IMR-90 (cell line): ENCODE measurements at regions not wholly inside any gene's neighbourhood (a gene's known extent, or its start where the extent isn't known, plus 50 kb on each side); places are given as distances from the start of the nearest gene placed in this dataset.

Experiments
- ATAC-seq: fragments of 200-7000 bp; cut with Tn5 transposase; 2 replicates; pipeline ENCODE4 v1.9.1; 2020; ENCODE audit warnings: low read depth, mild to moderate bottlenecking, moderate library complexity
- BruUV-seq: library from RNA; stranded (reverse); fragments of 400-500 nt; replicated peaks from 2 replicates; lab custom pipeline; 2021; lab: Mats Ljungman, UMichigan
- CTCF ChIA-PET: fragments of 300-600 bp; formaldehyde crosslinking; extraction: SDS; loops from one replicate; lab custom pipeline; 2021; ENCODE audit warnings: antibody characterized with exemption; lab: Yijun Ruan, JAX
- POLR2A ChIA-PET: fragments of 300-600 bp; sonication (Branson Sonifier 250); formaldehyde crosslinking; loops from one replicate; lab custom pipeline; 2022; ENCODE audit warnings: antibody characterized with exemption; ENCODE audit not compliant: unreplicated experiment; lab: Charles Lee
- DNase-seq: peaks from one replicate; pipeline ENCODE4 v3.0.0; 2013
- H2AFZ ChIP-seq: replicated peaks from 2 replicates; pipeline ENCODE3; 2013; ENCODE audit warnings: low read length, mild to moderate bottlenecking; ENCODE audit not compliant: poor library complexity
- H2AK5ac ChIP-seq: 2 replicates; pipeline ENCODE4 v1.6.1; 2013; ENCODE audit warnings: low read depth, low read length, inconsistent platforms
- H2AK9ac ChIP-seq: replicated peaks from 2 replicates; pipeline ENCODE3; 2013; ENCODE audit warnings: mild to moderate bottlenecking, low read depth, low read length, moderate library complexity; ENCODE audit not compliant: poor library complexity
- H2BK120ac ChIP-seq: 2 replicates; pipeline ENCODE4 v1.6.1; 2013; ENCODE audit warnings: low read depth, low read length, inconsistent platforms
- H2BK15ac ChIP-seq: 3 replicates; pipeline ENCODE4 v1.6.1; 2013; ENCODE audit warnings: low read depth, low read length, inconsistent platforms
- H2BK20ac ChIP-seq: 2 replicates; pipeline ENCODE4 v1.6.1; 2013; ENCODE audit warnings: low read depth, mild to moderate bottlenecking, inconsistent platforms, low read length, moderate library complexity
- H2BK5ac ChIP-seq: 2 replicates; pipeline ENCODE4 v1.6.1; 2013; ENCODE audit warnings: mild to moderate bottlenecking, low read depth, low read length, inconsistent platforms; ENCODE audit not compliant: poor library complexity, severe bottlenecking
- H3K14ac ChIP-seq: replicated peaks from 2 replicates; pipeline ENCODE4 v1.6.1; 2013; ENCODE audit warnings: low read depth, low read length, inconsistent platforms
- H3K18ac ChIP-seq: 2 replicates; pipeline ENCODE4 v1.6.1; 2013; ENCODE audit warnings: low read depth, low read length, control low read depth
- H3K23ac ChIP-seq: 2 replicates; pipeline ENCODE4 v1.6.1; 2013; ENCODE audit warnings: low read depth, low read length, inconsistent platforms
- H3K27ac ChIP-seq: 2 replicates; pipeline ENCODE4 v1.5.1; 2013; ENCODE audit warnings: mild to moderate bottlenecking, control low read depth, low read length; ENCODE audit not compliant: insufficient read depth
- H3K27me3 ChIP-seq: 2 replicates; pipeline ENCODE4 v1.6.1; 2013; ENCODE audit warnings: low read length; ENCODE audit not compliant: control insufficient read depth, insufficient read depth
- H3K36me3 ChIP-seq: 2 replicates; pipeline ENCODE4 v1.6.1; 2013; ENCODE audit warnings: low read length, mixed read lengths; ENCODE audit not compliant: control insufficient read depth, insufficient read depth
- H3K4ac ChIP-seq: 2 replicates; pipeline ENCODE4 v1.6.1; 2013; ENCODE audit warnings: low read depth, low read length, inconsistent platforms
- H3K4me1 ChIP-seq: 2 replicates; pipeline ENCODE4 v1.6.1; 2013; ENCODE audit warnings: low read length, mixed read lengths; ENCODE audit not compliant: control insufficient read depth, insufficient read depth
- H3K4me2 ChIP-seq: 2 replicates; pipeline ENCODE4 v1.6.1; 2013; ENCODE audit warnings: low read depth, mild to moderate bottlenecking, control low read depth, low read length, moderate library complexity
- H3K4me3 ChIP-seq: 2 replicates; pipeline ENCODE4 v1.5.1; 2013; ENCODE audit warnings: low read depth, mild to moderate bottlenecking, control low read depth, low read length, moderate library complexity; ENCODE audit not compliant: insufficient read depth
- H3K56ac ChIP-seq: 2 replicates; pipeline ENCODE4 v1.6.1; 2013; ENCODE audit warnings: low read length, inconsistent platforms; ENCODE audit not compliant: insufficient read depth; ENCODE audit errors: extremely low read depth
- H3K79me1 ChIP-seq, 2 experiments: 2 replicates each; pipeline ENCODE4 v1.6.1; 2013; ENCODE audit warnings: low read length in 2 of 2, inconsistent platforms in 1 of 2, low read depth in 1 of 2
- H3K9ac ChIP-seq: 2 replicates; pipeline ENCODE4 v1.6.1; 2013; ENCODE audit warnings: low read depth, low read length, control low read depth
- H3K9me1 ChIP-seq: 2 replicates; pipeline ENCODE4 v1.6.1; 2013; ENCODE audit warnings: low read length, inconsistent platforms; ENCODE audit not compliant: insufficient read depth
- H3K9me3 ChIP-seq: 2 replicates; pipeline ENCODE4 v1.6.1; 2013; ENCODE audit warnings: low read length; ENCODE audit not compliant: control insufficient read depth, insufficient read depth
- H4K20me1 ChIP-seq: 2 replicates; pipeline ENCODE4 v1.6.1; 2013; ENCODE audit warnings: low read length, inconsistent platforms; ENCODE audit not compliant: insufficient read depth
- H4K5ac ChIP-seq: 2 replicates; pipeline ENCODE4 v1.6.1; 2013; ENCODE audit warnings: mild to moderate bottlenecking, low read depth, low read length, control low read depth
- H4K8ac ChIP-seq, 2 experiments: 2 replicates each; pipeline ENCODE4 v1.6.1; 2013; ENCODE audit warnings: low read depth in 2 of 2, low read length in 2 of 2, control low read depth in 1 of 2, inconsistent platforms in 1 of 2
- H4K91ac ChIP-seq: 2 replicates; pipeline ENCODE4 v1.6.1; 2013; ENCODE audit warnings: low read depth, low read length, inconsistent platforms; ENCODE audit not compliant: insufficient read depth
- BHLHE40 ChIP-seq: fragments of 150-350 bp; IDR thresholded peaks from 2 replicates; pipeline ENCODE4 v1.6.1; 2016; ENCODE audit warnings: mild to moderate bottlenecking, low read depth, low read length
- CEBPB ChIP-seq: IDR thresholded peaks from 2 replicates; pipeline ENCODE4 v1.6.1; 2012; ENCODE audit warnings: low read depth, low read length, improper control_type of control experiment
- CHD1 ChIP-seq: IDR thresholded peaks from 2 replicates; pipeline ENCODE4 v1.6.1; 2012; ENCODE audit warnings: low read depth, low read length, improper control_type of control experiment
- FOS ChIP-seq: fragments of 150-350 bp; IDR thresholded peaks from 2 replicates; pipeline ENCODE4 v1.6.1; 2016; ENCODE audit warnings: low read depth, low read length
- MAFK ChIP-seq: IDR thresholded peaks from 2 replicates; pipeline ENCODE4 v1.6.1; 2012; ENCODE audit warnings: low read depth, low read length, improper control_type of control experiment
- MXI1 ChIP-seq: IDR thresholded peaks from 2 replicates; pipeline ENCODE4 v1.6.1; 2012; ENCODE audit warnings: low read depth, mild to moderate bottlenecking, low read length, moderate library complexity, borderline replicate concordance
- NFE2L2 ChIP-seq: fragments of 150-350 bp; IDR thresholded peaks from 2 replicates; pipeline ENCODE4 v1.6.1; 2016; ENCODE audit warnings: low read depth, mild to moderate bottlenecking, low read length
- POLR2A ChIP-seq: IDR thresholded peaks from 2 replicates; pipeline ENCODE4 v1.6.1; 2012; ENCODE audit warnings: mild to moderate bottlenecking, low read depth, low read length
- RCOR1 ChIP-seq: IDR thresholded peaks from 2 replicates; pipeline ENCODE4 v1.6.1; 2012; ENCODE audit warnings: mild to moderate bottlenecking, low read length, improper control_type of control experiment; ENCODE audit not compliant: insufficient replicate concordance
- RFX5 ChIP-seq: IDR thresholded peaks from 2 replicates; pipeline ENCODE4 v1.8.0; 2012; ENCODE audit warnings: low read depth, mild to moderate bottlenecking, low read length, moderate library complexity
- SMC3 ChIP-seq: fragments of 150-350 bp; IDR thresholded peaks from 2 replicates; pipeline ENCODE4 v1.6.1; 2016; ENCODE audit warnings: low read depth, mild to moderate bottlenecking, antibody characterized with exemption, low read length, moderate library complexity
- WGBS, 2 experiments: methylation state at CpG; one replicate each; pipeline versions ENCODE4 v1.1.5 to v1.1.7; 2013; ENCODE audit warnings: missing lambda C conversion rate in 2 of 2; ENCODE audit not compliant: insufficient read length in 1 of 2; ENCODE audit errors: extremely low coverage in 2 of 2; 5-methylcytosine and 5-hydroxymethylcytosine counted together
- dilution Hi-C: fragments of 300-500 bp; cut with HindIII; formaldehyde crosslinking; loops from one replicate; pipeline ENCODE4 v1.14.3; 2018; ENCODE audit warnings: low sequenced_read_pairs; ENCODE audit not compliant: unreplicated experiment
- in situ Hi-C: fragments of 300-500 bp; cut with MboI; formaldehyde crosslinking; loops from 3 replicates; pipeline ENCODE4 v1.14.3; 2019; ENCODE audit warnings: low sequenced_read_pairs, inconsistent platforms, mixed read lengths
- intact Hi-C: fragments of 100-400 bp; cut with micrococcal nuclease; formaldehyde crosslinking; loops from 2 replicates; pipeline ENCODE4 v1.10.0; 2022
- TF ChIP-seq, protein P1 (sequence below): fragments of 150-350 bp; IDR thresholded peaks from 2 replicates; pipeline ENCODE4 v1.6.1; 2016; ENCODE audit warnings: low read depth, mild to moderate bottlenecking, low read length, moderate library complexity, borderline replicate concordance
- TF ChIP-seq, protein P2 (sequence below): fragments of 150-350 bp; IDR thresholded peaks from 2 replicates; pipeline ENCODE4 v1.6.1; 2017; ENCODE audit warnings: mild to moderate bottlenecking, antibody characterized with exemption, low read length, low read depth
- TF ChIP-seq, protein P3 (sequence below): conservative IDR thresholded peaks from 2 replicates; pipeline ENCODE4 v1.5.1; 2012; ENCODE audit warnings: mild to moderate bottlenecking, low read depth, low read length, improper control_type of control experiment

DNA sequence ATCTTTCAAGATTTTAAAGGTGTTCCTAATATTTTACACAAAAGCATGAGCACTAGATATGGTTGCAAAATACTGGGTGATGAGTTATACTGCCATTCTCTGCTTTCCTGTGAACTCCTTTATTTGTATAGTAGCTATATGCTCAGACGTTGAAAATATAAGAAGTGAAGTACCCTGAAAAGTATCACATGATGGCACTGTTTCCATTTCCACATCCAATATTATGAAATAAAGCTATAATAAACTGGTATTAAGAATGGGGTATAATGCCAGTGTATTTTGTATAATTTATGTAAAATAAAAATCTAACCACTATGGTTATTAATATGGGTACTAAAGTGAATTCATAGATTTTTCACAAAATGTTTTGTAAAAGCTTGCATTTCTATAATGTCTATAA lies 79.6 kb upstream of the FOXP2 start:
- Histone ChIP-seq H3K27ac (no peak overlapping the region), H3K36me3 (no peaks in the 10 kb centered on the region), H2BK20ac (no peak overlapping the region), H3K23ac (no peak overlapping the region), H3K18ac (no peak overlapping the region), H4K20me1 (no peaks in the 10 kb centered on the region), H3K56ac (no peak overlapping the region), H2BK120ac (no peak overlapping the region), H2AK5ac (no peak overlapping the region), H4K8ac (no peak overlapping the region), H3K27me3 (no peaks in the 10 kb centered on the region), H2AK9ac (no peak overlapping the region), H3K9me1 (no peaks in the 10 kb centered on the region), H3K14ac (no peak overlapping the region), H3K9ac (no peak overlapping the region), H3K4ac (no peak overlapping the region), H2BK5ac (no peak overlapping the region), H3K4me1 (no peaks in the 10 kb centered on the region), H2AFZ (no peak overlapping the region), H2BK15ac (no peak overlapping the region), H3K4me2 (no peak overlapping the region), H3K4me3 (no peak overlapping the region), H3K9me3 (no peaks in the 10 kb centered on the region), H4K5ac (no peak overlapping the region), H3K79me1 (no peaks in the 10 kb centered on the region), H4K91ac (no peak overlapping the region)
- ChIA-PET CTCF (interaction anchor here (1.3 kb wide), 1 partner anchor 9 kb away, joined by 4 read pairs; no protein-coding TSS in a partner anchor), POLR2A (no interaction called here)
- ATAC-seq (no peak), DNase-seq (no peak)
- WGBS, 2 experiments = no CpG with 5 or more reads among the region's 1 CpG
- intact Hi-C loops (no loop called here), in situ Hi-C loops (no loop called here), dilution Hi-C loops (no loop called here)
- TF ChIP-seq, protein P1, sequence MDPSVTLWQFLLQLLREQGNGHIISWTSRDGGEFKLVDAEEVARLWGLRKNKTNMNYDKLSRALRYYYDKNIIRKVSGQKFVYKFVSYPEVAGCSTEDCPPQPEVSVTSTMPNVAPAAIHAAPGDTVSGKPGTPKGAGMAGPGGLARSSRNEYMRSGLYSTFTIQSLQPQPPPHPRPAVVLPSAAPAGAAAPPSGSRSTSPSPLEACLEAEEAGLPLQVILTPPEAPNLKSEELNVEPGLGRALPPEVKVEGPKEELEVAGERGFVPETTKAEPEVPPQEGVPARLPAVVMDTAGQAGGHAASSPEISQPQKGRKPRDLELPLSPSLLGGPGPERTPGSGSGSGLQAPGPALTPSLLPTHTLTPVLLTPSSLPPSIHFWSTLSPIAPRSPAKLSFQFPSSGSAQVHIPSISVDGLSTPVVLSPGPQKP = no peak
- TF ChIP-seq FOS (no peak), NFE2L2 (no peak), MXI1 (no peak), BHLHE40 (no peak), MAFK (no peak), POLR2A (no peak), CHD1 (no peak), SMC3 (no peak), CEBPB (no peak), RCOR1 (no peak), RFX5 (no peak)
- TF ChIP-seq, protein P2, sequence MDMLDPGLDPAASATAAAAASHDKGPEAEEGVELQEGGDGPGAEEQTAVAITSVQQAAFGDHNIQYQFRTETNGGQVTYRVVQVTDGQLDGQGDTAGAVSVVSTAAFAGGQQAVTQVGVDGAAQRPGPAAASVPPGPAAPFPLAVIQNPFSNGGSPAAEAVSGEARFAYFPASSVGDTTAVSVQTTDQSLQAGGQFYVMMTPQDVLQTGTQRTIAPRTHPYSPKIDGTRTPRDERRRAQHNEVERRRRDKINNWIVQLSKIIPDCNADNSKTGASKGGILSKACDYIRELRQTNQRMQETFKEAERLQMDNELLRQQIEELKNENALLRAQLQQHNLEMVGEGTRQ = no peak
- TF ChIP-seq, protein P3, sequence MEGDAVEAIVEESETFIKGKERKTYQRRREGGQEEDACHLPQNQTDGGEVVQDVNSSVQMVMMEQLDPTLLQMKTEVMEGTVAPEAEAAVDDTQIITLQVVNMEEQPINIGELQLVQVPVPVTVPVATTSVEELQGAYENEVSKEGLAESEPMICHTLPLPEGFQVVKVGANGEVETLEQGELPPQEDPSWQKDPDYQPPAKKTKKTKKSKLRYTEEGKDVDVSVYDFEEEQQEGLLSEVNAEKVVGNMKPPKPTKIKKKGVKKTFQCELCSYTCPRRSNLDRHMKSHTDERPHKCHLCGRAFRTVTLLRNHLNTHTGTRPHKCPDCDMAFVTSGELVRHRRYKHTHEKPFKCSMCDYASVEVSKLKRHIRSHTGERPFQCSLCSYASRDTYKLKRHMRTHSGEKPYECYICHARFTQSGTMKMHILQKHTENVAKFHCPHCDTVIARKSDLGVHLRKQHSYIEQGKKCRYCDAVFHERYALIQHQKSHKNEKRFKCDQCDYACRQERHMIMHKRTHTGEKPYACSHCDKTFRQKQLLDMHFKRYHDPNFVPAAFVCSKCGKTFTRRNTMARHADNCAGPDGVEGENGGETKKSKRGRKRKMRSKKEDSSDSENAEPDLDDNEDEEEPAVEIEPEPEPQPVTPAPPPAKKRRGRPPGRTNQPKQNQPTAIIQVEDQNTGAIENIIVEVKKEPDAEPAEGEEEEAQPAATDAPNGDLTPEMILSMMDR = no peak
- BruUV-seq = no TSS peak
